ENCODE measurements at regions not wholly inside any gene's neighbourhood (a gene's known extent, or its start where the extent isn't known, plus 50 kb on each side); places are given as distances from the start of the nearest gene placed in this dataset.

- no peak for TF ChIP-seq CTCF (conservative IDR thresholded peaks at IDR 0.05)
- Mint-ChIP-seq H3K27ac (no peak overlapping the region), H3K9me3 (no peaks in the 10 kb centered on the region), H3K36me3 (no peaks in the 10 kb centered on the region), H3K4me1 (ENCODE audit: unreplicated experiment) (no peaks in the 10 kb centered on the region), H3K27me3 (peaks cover 16% of the 10 kb centered on the region), H3K4me3 (no peak overlapping the region)
- DNase-seq (ENCODE audit: extremely low spot score, unreplicated experiment), result no peak
These were observed 60.7 kb upstream of the DCD start for GRCh38 chr12:54708826-54709225.

- H3K36me3 Mint-ChIP-seq, result no peaks in the 10 kb centered on the region
- TF ChIP-seq CTCF (conservative IDR thresholded peaks at IDR 0.05), result no peak
- H3K9me3 Mint-ChIP-seq, result no peaks in the 10 kb centered on the region
- H3K27me3 Mint-ChIP-seq, result no peaks in the 10 kb centered on the region
- H3K4me1 Mint-ChIP-seq (ENCODE audit: unreplicated experiment), result peaks cover 11% of the 10 kb centered on the region
- DNase-seq (ENCODE audit: extremely low spot score, unreplicated experiment), result no peak
- no peak overlapping the region for H3K4me3 Mint-ChIP-seq
- no peak overlapping the region for H3K27ac Mint-ChIP-seq
These were observed 56.0 kb upstream of the DCD start for GRCh38 chr12:54704202-54704601.

- H3K4me3 Mint-ChIP-seq, result no peak overlapping the region
- no peaks in the 10 kb centered on the region for H3K36me3 Mint-ChIP-seq
- no peaks in the 10 kb centered on the region for H3K9me3 Mint-ChIP-seq
- H3K27ac Mint-ChIP-seq, result no peak overlapping the region
- H3K4me1 Mint-ChIP-seq (ENCODE audit: unreplicated experiment), result peaks cover 12% of the 10 kb centered on the region
- no peak for DNase-seq (ENCODE audit: extremely low spot score, unreplicated experiment)
- peak; percentile 85 for TF ChIP-seq CTCF (conservative IDR thresholded peaks at IDR 0.05)
- H3K27me3 Mint-ChIP-seq, result peaks cover 6% of the 10 kb centered on the region
These were observed 53.9 kb upstream of the DCD start for GRCh38 chr12:54701940-54702592.

- DNase-seq (ENCODE audit: extremely low spot score, unreplicated experiment), result no peak
- no peaks in the 10 kb centered on the region for H3K36me3 Mint-ChIP-seq
- peaks cover 12% of the 10 kb centered on the region for H3K4me1 Mint-ChIP-seq (ENCODE audit: unreplicated experiment)
- no peaks in the 10 kb centered on the region for H3K9me3 Mint-ChIP-seq
- peaks cover 11% of the 10 kb centered on the region for H3K27me3 Mint-ChIP-seq
- no peak overlapping the region for H3K27ac Mint-ChIP-seq
- no peak for TF ChIP-seq CTCF (conservative IDR thresholded peaks at IDR 0.05)
- H3K4me3 Mint-ChIP-seq, result no peak overlapping the region
These were observed 52.7 kb upstream of the DCD start for GRCh38 chr12:54700849-54701248.

GRCh38 chr12:54700301-54700700 is 52.1 kb upstream of the DCD start:
- H3K4me3 Mint-ChIP-seq, result no peak overlapping the region

More at GRCh38 chr12:54700301-54700700, 52.1 kb upstream of the DCD start:
- H3K4me1 Mint-ChIP-seq (ENCODE audit: unreplicated experiment), result peaks cover 12% of the 10 kb centered on the region
- no peak for DNase-seq (ENCODE audit: extremely low spot score, unreplicated experiment)
- no peaks in the 10 kb centered on the region for H3K36me3 Mint-ChIP-seq
- no peak for TF ChIP-seq CTCF (conservative IDR thresholded peaks at IDR 0.05)
- peaks cover 11% of the 10 kb centered on the region for H3K27me3 Mint-ChIP-seq
- H3K9me3 Mint-ChIP-seq, result no peaks in the 10 kb centered on the region
- H3K27ac Mint-ChIP-seq, result peak overlapping the region; percentile 12
